Mucosa of descending colon (tissue), 3 donors: ENCODE measurements at regions not wholly inside any gene's neighbourhood (a gene's known extent, or its start where the extent isn't known, plus 50 kb on each side); places are given as distances from the start of the nearest gene placed in this dataset.

Experiments
- ATAC-seq: fragments of 200-7000 bp; cut with Tn5 transposase; one replicate; pipeline ENCODE4 v1.9.1; 2020; ENCODE audit warnings: mild to moderate bottlenecking, moderate library complexity
- DNase-seq, 3 donors: peaks; one replicate each; pipeline ENCODE4 v3.0.0-alpha.2; 2020
- H3K36me3 ChIP-seq: fragments of 200-600 bp; one replicate; pipeline ENCODE4 v1.8.0; 2021; ENCODE audit warnings: low read depth, mild to moderate bottlenecking
- H3K4me1 ChIP-seq: fragments of 200-600 bp; one replicate; pipeline ENCODE4 v1.8.0; 2021; ENCODE audit warnings: low read depth, mild to moderate bottlenecking
- H3K4me3 ChIP-seq: fragments of 200-600 bp; one replicate; pipeline ENCODE4 v1.8.0; 2021; ENCODE audit warnings: mild to moderate bottlenecking
- H3K9me3 ChIP-seq: fragments of 200-600 bp; one replicate; pipeline ENCODE4 v1.8.0; 2021; ENCODE audit warnings: mild to moderate bottlenecking
- intact Hi-C, 2 donors: fragments of 100-400 bp; cut with DNase I in 1 of 2; cut with micrococcal nuclease in 1 of 2; formaldehyde crosslinking; loops; one replicate each; pipeline versions ENCODE4 v1.11.0 to v1.11.1; 2022; cut with DNase I, micrococcal nuclease
- TF ChIP-seq, protein P1 (sequence below): fragments of 200-600 bp; IDR thresholded peaks from one replicate; pipeline ENCODE4 v1.8.0; 2022; ENCODE audit warnings: antibody characterized with exemption, mild to moderate bottlenecking
- donor health status: DM: no; HTN: no; CAD: no; lungs with moderate emphysema.
- donor health status: DM: no; HTN: no; CAD: no.
- donor health status: DM: no; HTN: yes; CAD: no.

DNA sequence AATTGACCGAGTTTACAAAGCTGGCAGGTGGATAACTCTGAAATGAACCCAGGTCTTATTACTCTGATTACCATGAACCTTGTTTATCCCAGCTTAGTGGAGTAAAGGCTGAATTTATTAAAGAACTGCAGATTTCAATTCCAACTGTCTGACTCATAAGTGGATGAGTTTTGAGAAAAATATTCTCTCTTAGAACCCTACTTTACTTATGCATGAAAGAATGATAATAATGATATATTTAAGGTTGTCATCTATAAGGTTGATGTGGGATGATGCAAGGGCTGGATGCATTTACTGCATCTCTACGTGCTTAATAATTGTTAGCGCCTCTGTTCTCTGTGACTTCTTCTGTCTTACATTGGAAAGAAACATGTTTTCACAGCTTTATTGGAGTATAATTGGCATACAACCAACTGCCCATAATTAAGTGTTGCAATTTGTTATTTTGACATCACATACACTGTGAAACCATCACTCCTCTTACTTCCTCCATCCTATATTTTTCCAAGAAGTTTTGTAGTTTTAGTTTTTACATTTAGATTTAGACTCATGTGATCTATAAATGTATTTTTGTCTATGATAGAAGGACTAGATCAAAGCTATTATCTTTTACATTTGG is 771.2 kb upstream of the ARRDC4 start:
- no peak overlapping the region for H3K4me3 ChIP-seq
- H3K9me3 ChIP-seq: no peaks in the 10 kb centered on the region
- intact Hi-C loops: no loop called here
- ATAC-seq (no peak), DNase-seq (no peak)
- no peaks in the 10 kb centered on the region for H3K4me1 ChIP-seq
- H3K36me3 ChIP-seq: no peaks in the 10 kb centered on the region
- TF ChIP-seq, protein P1, sequence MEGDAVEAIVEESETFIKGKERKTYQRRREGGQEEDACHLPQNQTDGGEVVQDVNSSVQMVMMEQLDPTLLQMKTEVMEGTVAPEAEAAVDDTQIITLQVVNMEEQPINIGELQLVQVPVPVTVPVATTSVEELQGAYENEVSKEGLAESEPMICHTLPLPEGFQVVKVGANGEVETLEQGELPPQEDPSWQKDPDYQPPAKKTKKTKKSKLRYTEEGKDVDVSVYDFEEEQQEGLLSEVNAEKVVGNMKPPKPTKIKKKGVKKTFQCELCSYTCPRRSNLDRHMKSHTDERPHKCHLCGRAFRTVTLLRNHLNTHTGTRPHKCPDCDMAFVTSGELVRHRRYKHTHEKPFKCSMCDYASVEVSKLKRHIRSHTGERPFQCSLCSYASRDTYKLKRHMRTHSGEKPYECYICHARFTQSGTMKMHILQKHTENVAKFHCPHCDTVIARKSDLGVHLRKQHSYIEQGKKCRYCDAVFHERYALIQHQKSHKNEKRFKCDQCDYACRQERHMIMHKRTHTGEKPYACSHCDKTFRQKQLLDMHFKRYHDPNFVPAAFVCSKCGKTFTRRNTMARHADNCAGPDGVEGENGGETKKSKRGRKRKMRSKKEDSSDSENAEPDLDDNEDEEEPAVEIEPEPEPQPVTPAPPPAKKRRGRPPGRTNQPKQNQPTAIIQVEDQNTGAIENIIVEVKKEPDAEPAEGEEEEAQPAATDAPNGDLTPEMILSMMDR: no peak

DNA sequence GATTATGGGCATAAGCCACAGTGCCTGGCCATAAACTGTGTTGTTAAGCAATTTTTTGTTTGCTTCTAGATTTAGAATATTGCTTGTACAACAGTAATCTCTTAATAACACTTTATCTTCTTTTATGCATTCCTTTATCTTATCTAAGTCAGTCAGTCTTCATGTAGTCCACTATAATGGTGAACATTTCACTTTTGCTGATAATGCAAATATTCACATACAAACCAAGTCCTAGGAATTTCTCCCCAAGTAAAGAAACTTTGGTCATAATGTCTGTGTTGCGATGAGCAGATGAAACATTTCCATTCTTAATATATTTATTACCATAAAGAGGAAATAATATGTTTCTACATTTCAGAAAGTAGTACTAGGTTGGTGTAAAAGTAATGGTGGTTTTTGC is 765.8 kb upstream of the ARRDC4 start:
- H3K4me3 ChIP-seq: no peak overlapping the region
- TF ChIP-seq, protein P1: no peak
- ATAC-seq (no peak), DNase-seq (no peak)
- intact Hi-C loops: no loop called here
- H3K9me3 ChIP-seq: no peaks in the 10 kb centered on the region
- no peaks in the 10 kb centered on the region for H3K36me3 ChIP-seq
- no peaks in the 10 kb centered on the region for H3K4me1 ChIP-seq

DNA sequence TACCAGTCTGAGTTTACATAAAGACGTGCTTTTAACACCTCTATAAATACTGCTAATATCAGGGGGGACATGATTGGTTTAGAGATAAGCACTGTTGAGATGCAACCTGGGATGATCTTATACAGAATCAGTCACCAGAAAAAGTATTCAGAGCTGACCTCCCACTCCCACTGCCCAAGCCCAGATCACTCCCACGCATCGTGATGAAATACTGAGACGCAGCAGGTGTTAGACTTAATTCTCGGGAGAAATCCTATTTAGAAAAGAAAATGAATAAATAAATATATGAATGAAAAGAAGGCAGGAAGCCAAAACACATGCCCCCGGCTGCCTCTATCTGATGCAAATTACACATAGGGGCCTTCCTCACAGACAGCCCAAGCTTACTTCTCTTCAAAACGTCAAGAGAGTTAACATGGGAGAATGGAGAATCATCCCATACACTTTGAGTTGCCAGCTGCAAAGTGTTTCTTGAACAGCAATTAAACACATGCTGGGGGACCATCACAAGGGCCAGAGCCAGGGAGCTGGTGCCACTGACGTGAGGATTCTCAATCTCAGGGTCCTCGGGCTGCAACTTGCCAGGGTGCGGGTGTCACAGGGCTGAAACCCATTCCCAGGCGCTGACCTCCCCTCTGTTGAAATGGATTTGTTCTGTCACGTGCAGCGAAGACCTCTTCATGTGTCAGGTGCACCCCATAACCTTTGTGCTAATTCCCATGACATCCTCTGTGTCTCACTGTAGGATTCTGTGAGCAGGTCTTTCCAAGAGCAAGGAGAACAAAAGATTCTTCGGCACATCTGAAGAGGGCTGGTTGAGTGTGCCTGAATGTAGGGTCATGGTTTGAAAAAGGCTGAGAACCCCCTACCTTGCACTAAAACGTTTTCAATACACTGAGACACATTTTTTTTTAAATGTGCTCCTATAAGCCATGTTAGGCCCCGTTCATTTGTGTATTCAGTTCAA is 764.2 kb upstream of the ARRDC4 start:
- no peak for DNase-seq
- Histone ChIP-seq H3K4me3 (no peak overlapping the region), H3K9me3 (no peaks in the 10 kb centered on the region), H3K4me1 (no peaks in the 10 kb centered on the region), H3K36me3 (no peaks in the 10 kb centered on the region)
- no peak for ATAC-seq
- TF ChIP-seq, protein P1: no peak
- intact Hi-C loops: no loop called here

DNA sequence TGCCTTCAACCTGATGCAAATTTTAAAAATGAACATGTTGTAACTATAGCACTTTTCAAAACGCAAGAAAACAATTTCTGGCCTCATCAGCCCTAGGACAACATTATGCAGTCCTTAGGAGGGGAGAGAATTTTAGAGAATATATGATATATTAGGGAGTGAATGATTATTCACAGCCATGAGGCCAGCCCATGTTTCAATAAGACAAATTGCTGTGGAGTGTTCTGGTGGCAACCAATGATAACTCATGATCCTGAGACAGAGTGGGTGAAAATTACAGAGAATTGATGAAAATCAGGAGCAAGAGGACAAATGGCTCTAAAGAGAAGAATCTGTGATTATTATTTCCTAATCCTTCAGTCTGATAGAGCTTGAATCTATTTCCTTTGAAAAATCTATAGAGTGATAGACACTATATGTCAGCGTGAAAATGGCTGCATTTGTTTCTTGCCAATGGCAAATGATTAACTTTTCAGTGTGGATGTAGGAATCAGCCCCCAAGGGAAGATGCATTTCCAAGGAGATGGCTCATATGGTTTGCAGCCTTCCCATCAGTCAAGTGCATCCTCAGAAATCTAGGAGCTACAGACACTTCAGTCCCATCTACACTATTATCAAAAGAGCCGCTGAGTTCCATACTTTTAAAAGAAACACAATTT is 761.0 kb upstream of the ARRDC4 start:
- intact Hi-C loops: no loop called here
- TF ChIP-seq, protein P1: no peak
- ATAC-seq: no peak
- H3K36me3 ChIP-seq: no peaks in the 10 kb centered on the region
- H3K4me1 ChIP-seq: no peaks in the 10 kb centered on the region
- no peak overlapping the region for H3K4me3 ChIP-seq
- DNase-seq: no peak
- no peaks in the 10 kb centered on the region for H3K9me3 ChIP-seq

DNA sequence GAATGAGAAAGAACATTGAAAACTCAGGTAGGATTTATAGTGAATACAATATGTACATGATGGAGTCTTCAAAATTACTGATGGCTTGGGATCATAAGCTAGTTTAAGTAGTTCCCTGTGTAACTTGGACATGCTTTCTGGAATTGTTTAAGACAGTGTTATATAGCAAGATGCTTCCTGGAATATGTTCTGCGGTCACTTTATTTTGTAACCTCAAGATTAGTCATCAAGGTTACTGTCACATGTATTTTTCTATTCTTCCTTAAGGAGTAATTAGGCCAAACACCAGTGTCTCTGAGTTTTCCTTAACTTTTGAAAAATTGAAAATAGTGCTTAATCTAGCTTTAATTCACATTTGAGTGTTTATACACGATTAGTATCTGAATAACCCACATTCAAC is 760.3 kb upstream of the ARRDC4 start:
- H3K4me3 ChIP-seq: no peak overlapping the region
- DNase-seq (no peak), ATAC-seq (no peak)
- no peaks in the 10 kb centered on the region for H3K9me3 ChIP-seq
- intact Hi-C loops: no loop called here
- H3K4me1 ChIP-seq: no peaks in the 10 kb centered on the region
- TF ChIP-seq, protein P1: no peak
- H3K36me3 ChIP-seq: no peaks in the 10 kb centered on the region
